GM12865 (cell line): ENCODE measurements at regions not wholly inside any gene's neighbourhood (a gene's known extent, or its start where the extent isn't known, plus 50 kb on each side); places are given as distances from the start of the nearest gene placed in this dataset.
"Not testable (repeated sequence)": the region's sequence is repeated elsewhere in the genome, so short reads cannot be mapped to it uniquely, and the experiment has no call there.

Experiments used
- DNase-seq: peaks from one replicate; pipeline ENCODE4 v3.0.0; 2010; ENCODE audit warnings: low read depth
- H3K4me3 ChIP-seq: 2 replicates; pipeline ENCODE4 v1.5.1; 2011; ENCODE audit warnings: mild to moderate bottlenecking, low read depth, low read length, control low read depth
- CTCF ChIP-seq: IDR thresholded peaks from 2 replicates; pipeline ENCODE4 v1.5.1; 2011; ENCODE audit warnings: low read length, control low read depth, low read depth, inconsistent platforms; ENCODE audit not compliant: insufficient read depth; ENCODE audit errors: missing control alignments

- DNase-seq: no peak
- TF ChIP-seq CTCF: no peak
- no peak overlapping the region for H3K4me3 ChIP-seq
These were observed 891.4 kb upstream of the C9orf72 start for GRCh38 chr9:28464481-28465216.

- no peak for TF ChIP-seq CTCF
- H3K4me3 ChIP-seq: no peak overlapping the region
- DNase-seq: no peak
These were observed 898.0 kb upstream of the C9orf72 start for GRCh38 chr9:28471261-28471660.

- H3K4me3 ChIP-seq: no peak overlapping the region
- DNase-seq: no peak
- no peak for TF ChIP-seq CTCF
These were observed 914.3 kb upstream of the C9orf72 start for GRCh38 chr9:28487561-28487960.

- no peak overlapping the region for H3K4me3 ChIP-seq
- DNase-seq: no peak
- no peak for TF ChIP-seq CTCF
These were observed 917.8 kb upstream of the C9orf72 start for GRCh38 chr9:28491121-28491520.

- not testable (repeated sequence) for DNase-seq, H3K4me3 ChIP-seq
These were observed 924.9 kb upstream of the C9orf72 start for GRCh38 chr9:28498168-28498567.

GRCh38 chr9:28502189-28502588 is 928.9 kb upstream of the C9orf72 start:
- H3K4me3 ChIP-seq: no peak overlapping the region
- TF ChIP-seq CTCF: no peak
- DNase-seq: no peak

- H3K4me3 ChIP-seq: no peak overlapping the region
- TF ChIP-seq CTCF: no peak
- DNase-seq: no peak
These were observed 929.5 kb upstream of the C9orf72 start for GRCh38 chr9:28502741-28503140.
